HG02798 (cell line): ENCODE measurements at regions not wholly inside any gene's neighbourhood (a gene's known extent, or its start where the extent isn't known, plus 50 kb on each side); places are given as distances from the start of the nearest gene placed in this dataset.
"Not testable (repeated sequence)": the region's sequence is repeated elsewhere in the genome, so short reads cannot be mapped to it uniquely, and the experiment has no call there.

Source experiments
- ATAC-seq: cut with Tn5 transposase; IDR thresholded peaks from one replicate; pipeline ENCODE4 v1.9.1; 2021; ENCODE audit warnings: mild to moderate bottlenecking; ENCODE audit not compliant: unreplicated experiment, poor library complexity

DNA sequence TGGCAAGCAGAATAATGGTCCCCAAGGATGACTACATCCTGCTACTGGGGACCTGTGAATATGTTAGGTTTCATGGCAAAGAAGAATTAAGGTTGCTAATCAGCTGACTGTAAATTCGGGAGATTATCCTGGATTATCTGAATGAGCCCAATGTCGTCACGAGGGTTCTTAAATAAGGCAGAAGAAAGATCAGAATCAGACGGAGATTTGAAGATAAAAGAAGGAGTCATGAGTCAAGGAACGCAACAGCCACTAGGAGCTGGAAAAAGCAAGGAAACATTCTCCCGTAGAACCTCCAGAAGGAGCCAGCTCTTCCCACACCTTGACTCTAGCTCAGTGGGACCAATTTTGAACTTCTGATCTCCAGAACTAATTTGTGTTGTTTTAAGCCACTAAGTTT lies 82.9 kb upstream of the APBB1IP start:
- ATAC-seq: no peak

DNA sequence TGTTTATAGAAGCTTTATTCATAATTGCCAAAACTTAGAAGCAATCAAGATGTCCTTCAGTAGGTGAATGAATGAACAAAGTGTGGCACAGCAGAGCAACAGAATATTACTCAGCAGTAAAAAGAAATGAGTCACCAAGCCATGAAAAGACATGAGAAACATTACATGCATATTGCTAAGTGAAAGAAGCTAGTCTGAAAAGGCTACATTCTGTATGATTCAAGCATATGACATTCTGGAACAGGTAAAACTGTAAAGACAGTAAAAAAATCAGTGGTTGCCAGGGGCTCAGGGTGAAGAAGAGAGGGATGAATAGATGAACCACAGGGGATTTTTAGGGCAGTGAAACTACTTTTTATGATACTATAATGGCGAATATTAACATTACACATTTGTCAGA lies 80.9 kb upstream of the APBB1IP start:
- ATAC-seq: peak; percentile 66

GRCh38 chr10:26358071-26358470 lies 80.1 kb upstream of the APBB1IP start:
- ATAC-seq: no peak

DNA sequence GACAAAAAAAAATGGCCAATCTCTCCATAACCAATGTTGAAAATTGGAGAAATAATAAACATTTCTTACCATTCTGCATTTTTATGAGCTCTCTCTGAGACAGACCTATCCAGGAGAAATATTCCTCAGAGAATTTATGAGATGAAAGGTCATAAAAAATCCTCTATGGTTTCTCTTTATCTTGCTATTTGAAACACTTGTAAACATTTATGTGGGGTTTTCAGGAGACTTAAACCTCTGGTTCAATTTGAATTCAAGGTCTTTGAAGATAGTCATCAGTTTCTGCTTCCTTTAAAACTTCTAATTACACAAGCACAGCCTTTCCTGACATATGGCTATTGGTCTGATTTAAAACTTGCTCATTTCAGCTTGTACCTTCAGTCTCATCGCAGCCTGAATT lies 78.5 kb upstream of the APBB1IP start:
- no peak for ATAC-seq

- no peak for ATAC-seq
Measured at GRCh38 chr10:26361351-26361750, 76.8 kb upstream of the APBB1IP start.

DNA sequence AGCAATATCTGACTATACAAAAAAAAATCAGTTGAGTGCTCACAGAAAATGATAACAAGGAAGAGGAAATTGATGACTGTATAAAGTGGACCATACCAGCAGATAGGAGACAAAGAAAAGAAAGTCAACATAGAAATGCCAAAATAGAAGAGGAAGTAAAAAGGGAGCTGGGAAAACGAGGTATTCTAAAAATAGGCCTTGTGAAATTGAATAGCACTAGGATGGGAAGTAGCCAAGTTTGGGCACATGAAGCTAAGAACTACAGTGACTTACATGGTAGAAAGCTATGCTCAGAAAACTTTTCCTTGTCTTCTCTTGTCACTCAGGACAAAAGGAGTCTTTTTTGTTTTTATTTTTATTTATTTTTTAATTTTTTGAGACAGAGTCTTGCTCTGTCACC lies 76.2 kb upstream of the APBB1IP start:
- ATAC-seq: no peak

GRCh38 chr10:26365681-26366358 lies 72.3 kb upstream of the APBB1IP start:
- ATAC-seq: no peak

DNA sequence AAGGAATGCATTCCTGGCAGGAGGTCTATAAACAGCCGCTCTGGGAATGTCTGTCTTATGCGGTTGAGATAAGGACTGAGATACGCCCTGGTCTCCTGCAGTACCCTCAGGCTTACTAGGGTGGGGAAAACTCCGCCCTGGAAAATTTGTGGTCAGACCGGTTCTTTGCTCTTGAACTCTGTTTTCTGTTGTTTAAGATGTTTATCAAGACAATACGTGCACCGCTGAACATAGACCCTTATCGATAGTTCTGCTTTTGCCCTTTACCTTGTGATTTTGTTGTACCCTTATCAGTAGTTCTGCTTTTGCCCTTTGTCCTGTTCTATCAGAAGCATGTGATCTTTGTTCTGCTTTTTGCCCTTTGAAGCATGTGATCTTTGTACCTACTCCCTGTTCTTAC lies 71.1 kb upstream of the APBB1IP start:
- not testable (repeated sequence) for ATAC-seq

DNA sequence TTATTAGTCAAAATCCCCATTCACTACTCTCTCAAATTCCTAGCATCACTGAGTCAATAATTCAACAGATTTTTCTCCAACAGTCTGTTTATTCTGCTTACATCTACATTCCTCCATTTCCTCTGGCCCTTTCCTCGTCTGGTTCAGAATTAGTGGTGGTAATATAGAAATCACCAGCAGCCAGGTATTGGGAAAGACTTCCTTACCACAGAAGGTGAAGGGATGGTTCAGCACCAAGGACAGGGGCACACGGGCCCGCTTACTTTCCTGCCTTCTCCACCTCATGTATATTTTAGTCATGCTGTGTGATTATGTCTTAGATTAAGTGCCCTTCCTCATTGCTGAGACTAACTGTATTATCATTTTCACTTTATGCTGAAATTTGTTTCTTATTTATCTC lies 70.4 kb upstream of the APBB1IP start:
- ATAC-seq: no peak

DNA sequence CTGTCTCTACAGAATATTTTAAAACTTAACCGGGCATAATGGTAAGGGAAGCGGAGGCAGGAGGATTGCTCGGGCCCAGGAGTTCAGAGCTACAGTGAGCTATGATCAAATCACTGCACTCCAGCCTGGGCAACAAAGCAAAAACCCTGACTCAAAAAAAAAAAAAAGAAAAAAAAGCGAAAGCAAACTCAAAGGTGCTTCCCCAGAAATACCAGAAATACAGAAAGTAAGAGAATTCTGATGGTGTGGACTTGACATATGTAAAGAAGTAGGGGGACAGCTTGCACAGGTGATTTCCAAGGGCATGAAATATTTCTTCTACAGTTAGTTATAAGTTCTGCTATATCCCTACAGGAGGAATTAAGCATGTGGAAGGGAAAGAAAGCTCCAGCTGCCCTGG lies 69.7 kb upstream of the APBB1IP start:
- ATAC-seq: peak; percentile 58

GRCh38 chr10:26372513-26373354 lies 65.4 kb upstream of the APBB1IP start:
- peak; percentile 76 for ATAC-seq

GRCh38 chr10:26374426-26374825 lies 63.7 kb upstream of the APBB1IP start:
- ATAC-seq: no peak

- not testable (repeated sequence) for ATAC-seq
Measured at GRCh38 chr10:26377224-26377810, 60.8 kb upstream of the APBB1IP start.

GRCh38 chr10:26378861-26379294 lies 59.3 kb upstream of the APBB1IP start:
- no peak for ATAC-seq

DNA sequence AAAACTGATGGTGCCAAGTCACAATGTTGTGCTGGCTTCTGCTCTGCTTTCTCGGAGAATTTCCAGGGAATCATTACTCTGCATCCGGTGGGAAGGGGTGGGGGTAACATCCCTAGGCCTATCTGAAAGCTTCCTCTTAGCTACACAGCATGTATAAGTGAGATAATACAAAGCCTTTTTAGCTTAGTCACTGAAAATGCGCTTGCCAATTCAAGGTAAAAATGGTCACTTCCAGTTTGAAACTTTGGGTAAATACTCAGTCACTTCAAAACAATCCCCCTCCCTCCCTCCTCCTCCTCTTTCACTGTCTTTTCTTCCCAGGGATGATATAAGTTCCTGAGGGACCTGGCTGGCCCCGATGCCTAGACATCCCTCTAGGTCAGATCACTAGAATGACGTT lies 57.3 kb upstream of the APBB1IP start:
- ATAC-seq: no peak

DNA sequence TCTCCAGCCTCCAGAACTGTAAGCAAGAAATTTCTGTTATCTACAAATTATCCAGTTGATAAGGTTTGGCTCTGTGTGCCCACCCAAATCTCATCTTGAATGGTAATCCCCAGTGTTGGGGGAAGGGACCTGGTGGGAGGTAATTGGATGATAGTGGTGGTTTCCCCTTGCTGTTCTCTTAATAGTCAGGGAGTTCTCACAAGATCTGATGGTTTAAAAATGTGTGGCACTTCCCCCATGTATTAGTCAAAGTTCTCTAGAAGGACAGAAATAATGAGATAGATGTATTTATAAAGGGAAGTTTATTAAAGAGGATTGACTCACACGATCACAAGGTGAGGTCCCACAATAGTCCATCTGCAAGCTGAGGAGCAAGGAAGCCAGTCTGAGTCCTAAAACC lies 56.2 kb upstream of the APBB1IP start:
- no peak for ATAC-seq

DNA sequence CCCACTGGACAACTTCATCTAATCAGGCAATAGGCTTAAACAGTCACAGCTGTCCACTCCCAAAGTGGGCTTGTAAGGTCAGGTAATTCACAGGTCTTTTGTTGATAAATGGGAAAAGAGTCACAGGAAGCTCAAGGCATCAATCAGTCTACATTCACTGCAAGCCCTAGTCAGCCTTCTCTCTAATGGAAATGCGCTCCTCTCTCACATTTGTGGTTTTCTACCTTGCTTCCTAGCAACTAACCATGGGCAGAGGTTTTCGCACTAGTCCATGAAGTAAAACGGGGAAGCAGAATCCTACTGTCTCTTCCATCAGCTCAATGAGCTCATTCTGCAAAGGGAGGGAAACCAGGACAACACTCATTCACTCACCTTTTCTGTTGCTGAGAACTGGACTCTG lies 53.5 kb upstream of the APBB1IP start:
- no peak for ATAC-seq

- ATAC-seq: peak; percentile 41
Measured at GRCh38 chr10:26385443-26385842, 52.7 kb upstream of the APBB1IP start.

DNA sequence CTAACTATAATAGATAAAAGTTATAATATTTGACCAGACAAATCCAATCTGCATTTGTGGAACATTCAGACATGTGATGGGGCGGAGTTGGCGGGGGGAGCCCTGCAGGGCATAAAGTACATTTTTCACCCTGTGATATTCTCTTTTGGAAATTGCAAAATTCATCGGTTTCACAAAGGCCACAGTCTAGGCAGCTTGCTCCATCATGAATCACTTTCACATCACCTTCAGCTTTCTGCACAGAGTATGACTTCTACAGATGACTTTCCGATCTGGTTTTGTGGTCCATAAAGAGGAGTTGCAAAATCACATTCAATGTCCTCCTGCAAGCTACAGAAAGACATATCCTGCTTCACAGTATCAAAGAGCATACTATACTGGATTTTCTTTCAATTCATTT lies 51.4 kb upstream of the APBB1IP start:
- ATAC-seq: peak; percentile 53
